ENCODE measurements at regions not wholly inside any gene's neighbourhood (a gene's known extent, or its start where the extent isn't known, plus 50 kb on each side); places are given as distances from the start of the nearest gene placed in this dataset.

DNA sequence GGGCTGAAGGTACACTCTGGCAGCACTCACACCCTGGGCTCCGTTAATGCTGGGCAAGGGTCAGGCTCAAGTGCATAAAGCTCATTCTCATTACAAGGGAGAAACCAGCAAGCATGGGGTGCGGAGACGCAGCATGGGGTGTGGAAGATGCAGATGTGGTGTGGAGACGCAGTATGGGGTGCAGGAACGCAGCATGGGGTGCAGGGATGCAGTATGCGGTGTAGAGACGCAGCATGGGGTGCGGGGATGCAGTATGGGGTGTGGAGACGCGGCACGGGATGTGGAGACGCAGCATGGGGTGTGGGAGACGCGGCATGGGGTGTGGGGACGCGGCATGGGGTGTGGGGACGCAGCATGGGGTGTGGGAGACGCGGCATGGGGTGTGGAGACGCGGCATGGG is 390.7 kb downstream of the NPHP4 start:
- TF ChIP-seq SP1 (IDR thresholded peaks at IDR 0.05; ENCODE audit: low read depth, low read length): no peak
- no peak for TF ChIP-seq BHLHE40 (IDR thresholded peaks at IDR 0.05; ENCODE audit: borderline replicate concordance in 1 of 2, low read depth in 2 of 2, low read length in 1 of 2)
- no peak for TF ChIP-seq SRF (IDR thresholded peaks at IDR 0.05; ENCODE audit: low read depth in 2 of 2, low read length in 2 of 2)
